GM10248 (cell line): ENCODE measurements at regions not wholly inside any gene's neighbourhood (a gene's known extent, or its start where the extent isn't known, plus 50 kb on each side); places are given as distances from the start of the nearest gene placed in this dataset.
"Not testable (repeated sequence)": the region's sequence is repeated elsewhere in the genome, so short reads cannot be mapped to it uniquely, and the experiment has no call there.

Experiments used
- CTCF ChIA-PET: fragments of 300-600 bp; sonication (Branson Sonifier 250); formaldehyde crosslinking; extraction: SDS; loops from one replicate; lab custom pipeline; 2021; ENCODE audit warnings: antibody characterized with exemption; lab: Yijun Ruan, JAX
- POLR2A ChIA-PET: fragments of 350-650 bp; sonication (Branson Sonifier 250); formaldehyde crosslinking; extraction: SDS; loops from one replicate; lab custom pipeline; 2020; ENCODE audit warnings: antibody characterized with exemption; lab: Yijun Ruan, JAX
- DNase-seq: peaks from one replicate; pipeline ENCODE4 v3.0.0; 2012; ENCODE audit errors: extremely low spot score
- CTCF ChIP-seq: IDR thresholded peaks from 2 replicates; pipeline ENCODE4 v1.5.1; 2012; ENCODE audit warnings: mild to moderate bottlenecking, low read depth; ENCODE audit errors: extremely low read depth, missing control alignments, control extremely low read depth

GRCh38 chr2:215722125-215722524, 286.3 kb upstream of the FN1 start:
- ChIA-PET POLR2A (no interaction called here), CTCF (no interaction called here)
- no peak for DNase-seq
- no peak for TF ChIP-seq CTCF

- DNase-seq, POLR2A ChIA-PET, CTCF ChIA-PET: not testable (repeated sequence)
These were observed 285.6 kb upstream of the FN1 start for GRCh38 chr2:215721515-215721914.

GRCh38 chr2:215718890-215719289, 283.0 kb upstream of the FN1 start:
- no peak for TF ChIP-seq CTCF
- CTCF ChIA-PET = interaction anchor here (1.0 to 1.6 kb wide), 2 partner anchors 9 to 11 kb away, joined by 4 read pairs; no protein-coding TSS in a partner anchor
- no peak for DNase-seq
- POLR2A ChIA-PET = no interaction called here

GRCh38 chr2:215718436-215718835, 282.6 kb upstream of the FN1 start:
- POLR2A ChIA-PET = no interaction called here
- TF ChIP-seq CTCF = no peak
- no peak for DNase-seq
- CTCF ChIA-PET = interaction anchor here (1.6 kb wide), 1 partner anchor 11 kb away, joined by 4 read pairs; no protein-coding TSS in a partner anchor

GRCh38 chr2:215717501-215718381, 281.9 kb upstream of the FN1 start:
- CTCF ChIA-PET = interaction anchor here (1.6 kb wide), 1 partner anchor 12 kb away, joined by 4 read pairs; no protein-coding TSS in a partner anchor
- TF ChIP-seq CTCF = no peak
- DNase-seq = no peak
- POLR2A ChIA-PET = no interaction called here

GRCh38 chr2:215716956-215717355, 281.1 kb upstream of the FN1 start:
- TF ChIP-seq CTCF = no peak
- DNase-seq = no peak
- POLR2A ChIA-PET = no interaction called here
- CTCF ChIA-PET = interaction anchor here (1.5 to 2.3 kb wide), 2 partner anchors 10 to 34 kb away, joined by 3 to 5 read pairs; no protein-coding TSS in a partner anchor
